NCI-H1105 (cell line): ENCODE measurements at regions not wholly inside any gene's neighbourhood (a gene's known extent, or its start where the extent isn't known, plus 50 kb on each side); places are given as distances from the start of the nearest gene placed in this dataset.

ENCODE experiments used
- DNase-seq: peaks from one replicate; lab custom pipeline; 2025; lab: John Stamatoyannopoulos, UW

GRCh38 chr16:61596655-61597054 lies 439.6 kb downstream of the CDH8 start:
- no peak for DNase-seq

GRCh38 chr16:61595605-61596004 lies 440.6 kb downstream of the CDH8 start:
- DNase-seq, result no peak

GRCh38 chr16:61590577-61590976 lies 445.7 kb downstream of the CDH8 start:
- DNase-seq, result no peak

GRCh38 chr16:61587526-61587925 lies 448.7 kb downstream of the CDH8 start:
- DNase-seq, result no peak

- DNase-seq, result no peak
Measured at GRCh38 chr16:61581417-61582046, 454.7 kb downstream of the CDH8 start.

- no peak for DNase-seq
Measured at GRCh38 chr16:61580579-61580978, 455.7 kb downstream of the CDH8 start.

GRCh38 chr16:61579195-61579594 lies 457.0 kb downstream of the CDH8 start:
- DNase-seq, result no peak

- DNase-seq, result no peak
Measured at GRCh38 chr16:61576476-61576875, 459.8 kb downstream of the CDH8 start.

- no peak for DNase-seq
Measured at GRCh38 chr16:61575617-61576016, 460.6 kb downstream of the CDH8 start.

GRCh38 chr16:61569028-61569427 lies 467.2 kb downstream of the CDH8 start:
- DNase-seq, result no peak

- DNase-seq, result no peak
Measured at GRCh38 chr16:61564716-61565115, 471.5 kb downstream of the CDH8 start.

- DNase-seq, result no peak
Measured at GRCh38 chr16:61555718-61556441, 480.4 kb downstream of the CDH8 start.

- no peak for DNase-seq
Measured at GRCh38 chr16:61549327-61549726, 486.9 kb downstream of the CDH8 start.

- no peak for DNase-seq
Measured at GRCh38 chr16:61547626-61548025, 488.6 kb downstream of the CDH8 start.

GRCh38 chr16:61544165-61544564 lies 492.1 kb downstream of the CDH8 start:
- DNase-seq, result no peak

GRCh38 chr16:61540216-61540615 lies 496.0 kb downstream of the CDH8 start:
- no peak for DNase-seq

- no peak for DNase-seq
Measured at GRCh38 chr16:61530697-61531096, 505.5 kb downstream of the CDH8 start.

- DNase-seq, result no peak
Measured at GRCh38 chr16:61500851-61501250, 535.4 kb downstream of the CDH8 start.

- DNase-seq, result no peak
Measured at GRCh38 chr16:61480250-61480649, 556.0 kb downstream of the CDH8 start.

- DNase-seq, result no peak
Measured at GRCh38 chr16:61471737-61472136, 564.5 kb downstream of the CDH8 start.

GRCh38 chr16:61471023-61471422 lies 565.2 kb downstream of the CDH8 start:
- DNase-seq, result no peak

GRCh38 chr16:61465285-61465684 lies 571.0 kb downstream of the CDH8 start:
- DNase-seq, result no peak

GRCh38 chr16:61460020-61460419 lies 576.2 kb downstream of the CDH8 start:
- no peak for DNase-seq

GRCh38 chr16:61435346-61435745 lies 600.9 kb downstream of the CDH8 start:
- no peak for DNase-seq
